ENCODE measurements at regions not wholly inside any gene's neighbourhood (a gene's known extent, or its start where the extent isn't known, plus 50 kb on each side); places are given as distances from the start of the nearest gene placed in this dataset.

- TF ChIP-seq POLR2A (IDR thresholded peaks at IDR 0.05) (no peak), CTCF (IDR thresholded peaks at IDR 0.05 in 8 of 11, conservative IDR thresholded peaks at IDR 0.05 in 3 of 11) (no peak)
Measured at GRCh38 chr2:235230821-235231601, 262.8 kb upstream of the AGAP1 start.

Data from spleen (tissue), 7 donors.